Stimulated activated CD4-positive, alpha-beta T cell treated with anti-CD3 and anti-CD28 coated beads, Interleukin-4, amount 100 ng/mL, for 4 hours (primary cell): ENCODE measurements at regions not wholly inside any gene's neighbourhood (a gene's known extent, or its start where the extent isn't known, plus 50 kb on each side); places are given as distances from the start of the nearest gene placed in this dataset.
A peak's percentile ranks its signal among the peaks of the same experiment; 100 is the strongest.

ENCODE experiments used
- DNase-seq, 2 experiments: peaks; one replicate each; pipeline ENCODE4 v3.0.0-alpha.2; 2020

DNA sequence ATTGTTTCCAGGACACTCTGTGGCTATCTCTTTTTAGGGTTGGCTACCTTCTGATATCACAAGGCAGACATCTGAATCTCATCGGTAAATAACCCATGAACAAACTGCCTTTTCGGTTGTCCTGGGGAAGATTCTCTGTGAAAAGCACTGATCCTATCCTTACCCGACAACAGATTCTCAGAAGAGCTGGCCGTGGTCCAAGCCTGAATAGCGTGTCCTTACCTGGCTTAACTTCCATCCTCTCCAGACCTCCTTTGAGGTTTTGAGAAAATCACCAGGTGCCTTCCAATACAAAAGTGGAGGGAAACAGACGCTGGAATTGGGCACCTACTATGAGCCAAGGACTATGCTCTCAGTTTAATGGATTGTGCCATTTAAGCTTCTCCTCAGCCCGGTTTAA, 87.4 kb upstream of the ARHGEF3 start:
- DNase-seq = no peak

DNA sequence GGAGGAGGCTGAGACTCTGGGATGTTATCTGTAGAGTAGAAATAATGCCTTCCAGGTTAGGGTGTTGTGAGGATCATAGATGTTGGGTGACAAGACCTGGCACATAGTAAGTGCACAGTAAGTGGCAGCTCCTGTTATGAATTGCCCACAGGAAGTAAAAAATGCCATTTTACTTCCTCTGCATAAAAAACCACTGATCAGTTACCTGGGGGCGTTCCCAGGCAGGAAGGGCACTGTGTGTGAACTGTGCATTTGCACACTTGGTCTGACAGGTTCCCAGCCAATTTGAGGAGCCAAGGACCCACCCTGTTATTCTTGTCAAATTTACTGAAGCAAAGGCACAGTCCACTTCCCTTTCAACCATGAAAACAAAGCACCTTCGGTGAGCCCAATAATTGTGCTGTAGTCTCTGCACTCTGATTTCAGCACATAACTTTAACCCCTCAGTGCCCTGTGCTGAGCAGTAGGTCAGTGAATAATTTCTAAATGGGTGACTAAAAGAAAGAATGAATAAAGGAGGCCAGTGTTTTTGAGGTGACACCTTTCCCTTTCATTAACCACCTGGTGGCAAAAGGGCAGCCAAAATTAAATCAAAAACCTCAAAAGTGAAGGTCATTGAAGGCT, 85.8 kb upstream of the ARHGEF3 start:
- no peak for DNase-seq

DNA sequence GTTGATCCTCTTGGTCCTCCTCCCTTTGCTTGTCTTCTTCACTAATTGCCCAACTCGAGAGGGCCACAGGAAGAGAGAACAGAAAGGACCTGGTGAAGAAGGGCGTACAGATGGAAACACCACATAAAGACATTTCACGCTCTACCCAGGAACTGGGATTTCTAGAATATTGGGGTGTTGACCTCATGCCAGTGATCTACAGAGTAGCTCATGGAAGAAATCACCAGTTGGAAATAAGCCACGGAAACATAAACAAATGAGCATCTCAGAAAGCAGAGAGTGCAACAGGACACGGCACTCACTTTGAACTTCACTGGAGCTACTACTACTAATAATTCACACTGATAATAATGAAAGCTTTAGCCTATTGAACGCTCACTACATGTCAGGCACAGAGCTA, 84.6 kb upstream of the ARHGEF3 start:
- no peak for DNase-seq

DNA sequence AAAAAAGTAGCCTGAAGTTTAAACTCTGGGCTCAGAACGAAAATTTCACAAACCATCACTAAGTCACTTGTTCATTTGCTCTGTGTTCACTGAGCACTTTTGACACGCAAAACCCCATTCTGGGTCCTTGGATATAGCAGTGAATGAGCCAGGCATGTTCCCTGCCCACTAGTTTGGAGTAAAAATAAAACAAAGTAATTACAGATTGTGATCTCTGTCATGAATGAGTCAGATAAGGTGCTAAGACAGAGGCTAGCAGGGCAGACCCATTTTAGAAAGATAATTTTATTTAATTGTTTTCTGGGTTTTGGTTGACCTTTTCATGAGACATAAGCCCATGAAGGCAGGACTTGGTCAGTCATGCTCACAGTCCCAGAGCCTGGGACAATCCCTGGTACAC, 84.1 kb upstream of the ARHGEF3 start:
- DNase-seq = no peak

DNA sequence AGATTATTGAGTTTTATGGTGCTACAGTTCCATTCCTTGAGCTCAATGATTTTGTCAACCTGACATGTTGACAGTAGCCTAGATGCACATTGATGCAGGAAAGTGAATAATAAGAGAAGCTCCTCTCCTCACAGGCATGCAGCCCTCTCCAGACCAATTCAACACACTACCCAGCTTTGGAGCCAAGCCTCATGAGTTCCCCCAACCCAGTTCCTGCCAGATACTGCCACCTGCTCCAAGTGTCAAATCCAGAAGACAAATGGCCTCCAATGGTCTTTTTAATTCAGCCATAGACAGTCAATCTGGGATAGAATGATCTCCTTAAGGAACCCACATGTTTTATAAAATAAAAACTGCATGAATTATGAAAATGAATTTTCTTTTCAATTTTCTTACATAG, 83.7 kb upstream of the ARHGEF3 start:
- DNase-seq = no peak

DNA sequence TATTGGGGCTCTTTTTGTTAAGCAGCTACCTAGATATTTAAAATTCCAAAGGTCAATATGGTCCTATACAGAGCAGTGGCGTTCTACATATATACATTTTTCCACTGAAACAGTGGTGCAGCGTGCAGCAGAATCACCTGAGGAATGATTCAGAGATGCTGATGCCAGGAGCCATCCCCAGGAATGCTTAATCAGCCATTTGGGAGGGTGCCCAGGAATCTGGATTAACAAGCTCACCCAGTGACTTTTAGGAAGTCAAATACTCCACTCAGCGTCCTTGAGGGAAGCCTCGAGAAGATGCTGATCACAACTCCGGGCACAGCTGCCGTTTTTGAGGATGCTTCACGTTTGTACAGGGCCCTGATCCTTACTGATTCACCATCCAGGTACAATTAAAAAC, 82.6 kb upstream of the ARHGEF3 start:
- no peak for DNase-seq

DNA sequence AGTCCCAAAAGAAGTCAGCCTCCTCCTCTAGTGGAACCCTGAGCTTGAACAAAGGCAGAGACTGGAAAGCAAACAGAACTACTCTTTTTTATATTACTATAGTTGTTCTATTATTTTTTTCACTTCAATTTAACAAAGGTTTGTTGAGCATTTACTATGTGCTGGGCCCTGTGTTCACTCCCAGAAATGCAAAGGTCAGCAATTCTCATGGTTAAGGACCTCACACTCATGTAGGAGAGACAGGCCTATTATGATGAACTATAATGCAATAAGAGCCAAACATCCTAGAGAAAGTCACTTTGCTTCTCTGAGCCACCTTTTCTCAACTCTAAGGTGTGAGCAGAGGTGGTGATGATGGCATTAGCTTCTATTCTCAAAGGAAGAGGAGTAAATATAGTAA, 82.1 kb upstream of the ARHGEF3 start:
- DNase-seq = no peak

DNA sequence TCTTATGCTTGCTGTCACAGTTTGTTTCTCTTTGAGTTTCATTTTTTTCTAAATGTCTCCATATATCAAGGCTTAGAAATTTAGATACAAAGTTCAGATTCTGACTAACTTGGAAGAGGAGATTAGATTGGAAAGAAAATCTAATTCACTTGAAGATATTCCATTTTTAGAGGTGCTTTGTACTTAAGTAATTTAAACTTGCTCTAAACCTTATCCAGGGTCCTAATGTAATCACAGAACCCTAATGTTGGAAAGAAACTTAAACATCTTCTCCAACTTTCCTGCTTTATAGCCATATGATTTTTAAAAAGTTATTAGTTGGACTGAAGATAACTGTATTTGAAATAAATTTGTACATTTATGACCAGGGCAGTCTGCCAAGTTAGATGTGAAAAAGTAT, 81.1 kb upstream of the ARHGEF3 start:
- DNase-seq = no peak

DNA sequence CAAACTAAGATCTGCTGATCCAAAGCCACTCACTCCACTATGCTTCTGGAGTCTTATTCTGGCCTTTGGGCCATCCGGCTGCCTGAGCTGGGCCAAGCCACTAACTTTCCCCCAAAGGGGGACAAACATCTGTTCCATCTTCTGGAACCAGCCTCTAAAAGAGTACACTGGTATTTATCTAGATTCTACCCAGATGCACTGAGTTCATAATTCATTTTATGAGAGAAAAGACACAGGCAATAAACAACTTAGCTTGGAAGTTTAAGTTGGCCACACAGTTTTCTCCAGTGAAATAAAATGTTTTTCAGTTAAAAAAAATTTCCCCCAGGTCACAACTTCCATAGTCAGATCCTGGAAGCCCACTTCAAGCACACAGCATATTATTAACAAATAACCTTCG, 80.1 kb upstream of the ARHGEF3 start:
- no peak for DNase-seq

DNA sequence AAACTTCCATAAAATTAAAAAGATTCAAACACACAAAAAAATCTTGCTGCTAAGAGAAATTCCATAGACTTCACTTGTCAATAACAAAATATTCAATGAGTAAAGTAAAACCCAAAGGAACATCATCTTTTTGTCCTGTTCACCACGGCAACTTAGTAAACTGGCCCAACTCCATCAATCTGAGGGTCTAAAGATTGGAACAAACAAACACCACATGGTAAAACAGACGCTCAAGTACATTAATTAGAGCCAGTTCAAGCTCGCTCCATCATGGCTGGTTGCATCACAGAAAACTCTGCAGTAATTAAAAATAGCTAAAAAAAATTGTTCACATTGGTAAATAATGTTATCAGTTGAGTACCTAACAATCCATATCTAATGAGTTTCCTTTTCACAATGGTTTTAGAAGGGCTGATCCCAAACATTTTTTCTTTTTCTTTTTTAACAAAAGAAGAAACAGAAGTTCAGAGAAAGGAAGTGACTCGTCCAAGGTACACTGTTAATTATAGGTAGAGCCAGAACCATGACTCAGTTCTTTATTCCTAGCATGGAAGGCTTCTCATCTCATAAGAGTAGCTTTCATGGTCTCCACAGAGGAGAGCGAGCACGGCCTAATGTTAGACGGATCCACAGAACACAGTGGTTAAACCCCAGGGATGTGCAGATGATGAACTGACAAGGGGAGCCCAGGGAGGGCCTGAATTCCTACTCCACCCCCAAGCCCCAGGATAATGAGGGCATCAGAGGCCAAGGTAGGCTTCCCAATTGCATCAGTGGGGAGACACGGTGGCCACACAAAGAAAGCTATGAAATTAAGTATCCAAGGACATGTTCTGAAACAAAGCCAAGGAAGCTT, 79.2 kb upstream of the ARHGEF3 start:
- no peak for DNase-seq

DNA sequence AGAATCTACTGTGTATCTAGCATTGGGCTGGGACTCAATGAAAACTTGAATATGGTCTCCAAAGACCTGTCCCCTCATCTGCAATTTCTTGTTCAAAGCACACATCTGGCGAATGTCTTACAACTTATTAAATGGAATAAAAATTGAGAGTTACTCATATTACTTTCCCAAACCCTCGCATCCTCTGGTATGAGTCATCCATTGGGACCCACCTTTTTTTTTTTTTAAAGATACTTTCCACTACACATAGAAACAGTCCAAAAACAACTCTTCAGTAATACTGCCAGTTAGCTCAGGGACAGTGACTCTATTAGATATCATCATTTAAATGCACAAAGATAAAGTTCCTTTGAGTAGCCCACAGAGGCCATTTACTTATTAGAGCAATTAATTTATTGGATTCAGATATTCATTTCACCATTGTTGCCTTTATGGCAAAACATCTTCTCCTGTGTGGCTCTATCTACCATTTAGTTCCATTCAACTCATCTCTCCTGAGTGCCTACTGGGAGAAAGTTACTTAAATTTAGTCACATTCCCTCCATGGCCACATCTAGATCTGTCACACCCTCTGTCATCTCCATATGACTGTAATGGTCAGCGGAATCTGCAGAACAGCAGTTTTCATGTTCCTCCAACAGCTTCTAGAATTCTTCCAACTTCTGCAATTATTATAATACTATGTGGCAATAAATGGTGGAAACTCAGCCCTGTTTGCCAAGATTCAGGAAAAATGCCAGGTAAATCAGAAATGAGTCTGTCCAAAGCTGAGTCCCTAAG, 77.9 kb upstream of the ARHGEF3 start:
- DNase-seq = no peak

DNA sequence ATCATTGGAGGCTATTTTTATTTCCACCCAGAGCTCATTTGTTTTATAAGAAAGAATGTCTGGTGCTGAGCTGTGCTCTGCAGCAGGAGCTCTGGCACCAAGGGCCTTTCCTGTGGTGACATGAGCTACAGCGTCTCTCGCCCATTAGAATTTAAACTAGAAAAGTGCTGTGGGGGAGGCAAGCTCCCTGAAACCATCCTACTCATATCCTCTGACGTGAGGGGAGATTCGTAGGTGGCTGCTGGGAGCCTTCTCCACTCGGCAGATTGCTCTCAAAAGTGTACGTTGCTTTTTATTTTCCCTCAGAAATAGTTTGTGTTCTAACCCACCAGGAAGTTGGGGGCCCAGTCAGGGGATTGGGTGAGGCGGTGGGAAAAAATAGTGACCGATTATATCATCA, 76.3 kb upstream of the ARHGEF3 start:
- peak; percentile 35 to 73 for DNase-seq

DNA sequence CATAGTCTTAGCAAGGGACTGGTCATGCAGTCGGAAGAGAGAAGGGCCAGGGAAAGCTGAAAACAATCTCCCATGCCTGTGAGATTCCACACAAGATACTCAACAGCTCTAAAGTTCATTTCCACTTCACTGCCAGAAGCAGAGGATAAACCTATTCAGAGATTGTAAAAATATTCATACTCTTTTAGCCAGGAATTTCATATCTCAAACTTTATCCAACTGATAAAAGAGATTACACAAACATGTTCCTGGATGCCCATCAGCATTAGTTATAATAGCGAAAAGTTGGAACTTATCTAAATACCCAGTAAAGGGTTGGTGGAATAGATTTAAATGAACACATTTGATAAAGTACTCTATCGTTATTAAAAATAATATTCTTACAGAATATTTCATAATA, 75.2 kb upstream of the ARHGEF3 start:
- no peak for DNase-seq

DNA sequence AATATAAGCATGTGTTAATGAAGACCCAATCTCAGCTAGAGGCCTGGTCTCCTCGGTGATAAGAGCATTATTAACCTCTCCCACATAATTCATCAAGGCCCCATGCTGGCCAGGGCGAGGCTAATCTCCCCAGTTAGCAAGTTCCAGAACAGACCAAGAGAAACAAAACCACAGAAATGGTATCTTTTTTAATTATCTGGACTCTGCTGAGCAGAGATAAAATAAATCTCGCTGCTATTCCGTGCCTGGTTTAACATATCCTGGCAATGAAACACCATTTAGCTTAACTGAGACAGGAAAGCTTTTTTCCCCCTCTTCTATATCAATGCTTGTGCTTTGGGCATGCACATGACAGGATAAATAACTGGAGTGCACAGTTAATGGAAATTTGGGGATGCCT, 72.5 kb upstream of the ARHGEF3 start:
- DNase-seq = no peak

DNA sequence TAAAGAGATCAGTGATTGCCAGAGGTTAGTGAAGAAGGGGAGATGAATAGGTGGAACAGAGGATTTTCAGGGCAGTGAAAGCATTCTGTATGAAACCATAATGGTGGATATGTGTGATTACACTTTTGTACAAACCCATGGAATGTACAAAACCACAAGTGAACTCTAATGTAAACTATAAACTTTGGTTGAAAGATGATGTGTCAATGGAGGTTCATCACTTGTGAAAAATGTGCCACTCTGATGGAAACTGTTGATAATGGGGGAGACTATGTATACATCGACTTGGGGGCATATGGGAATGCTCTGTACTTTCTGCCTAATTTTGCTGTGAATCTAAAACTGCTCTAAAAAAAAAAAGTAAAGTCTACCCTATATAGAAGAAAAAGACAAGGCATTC, 68.7 kb upstream of the ARHGEF3 start:
- DNase-seq = no peak

DNA sequence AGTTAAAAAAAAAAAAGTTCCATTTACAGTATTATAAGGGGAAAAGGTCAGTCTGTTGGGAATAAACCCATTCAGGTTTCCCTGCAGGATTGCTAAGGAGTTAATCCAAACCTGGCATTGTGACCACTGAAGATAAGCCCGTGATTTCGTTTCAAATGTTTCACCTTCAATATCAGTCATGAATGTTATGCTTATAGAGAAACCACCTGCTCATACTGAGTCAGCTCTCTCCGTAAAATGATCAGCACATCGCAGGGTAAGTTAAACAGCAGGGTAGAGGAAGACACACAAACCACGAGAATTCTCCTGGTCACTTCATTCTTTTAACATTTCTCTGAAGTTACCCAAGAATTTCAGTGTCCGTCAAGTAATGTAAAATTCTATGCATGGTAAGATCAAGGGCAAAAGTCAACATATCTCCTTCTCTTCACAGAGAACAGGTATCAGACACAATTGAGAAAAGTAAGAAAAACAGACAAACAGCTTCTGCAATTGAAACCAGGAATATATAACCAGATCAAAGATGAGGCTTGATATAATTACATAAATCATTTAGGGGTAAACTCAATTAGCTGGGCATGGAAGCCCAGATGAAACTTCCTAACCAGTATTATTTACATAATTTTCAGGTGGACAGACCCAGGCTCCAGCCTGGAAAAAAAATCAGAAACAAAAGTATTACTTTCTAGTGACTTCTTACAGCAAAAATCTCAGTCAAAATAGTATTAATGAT, 67.6 kb upstream of the ARHGEF3 start:
- no peak for DNase-seq

DNA sequence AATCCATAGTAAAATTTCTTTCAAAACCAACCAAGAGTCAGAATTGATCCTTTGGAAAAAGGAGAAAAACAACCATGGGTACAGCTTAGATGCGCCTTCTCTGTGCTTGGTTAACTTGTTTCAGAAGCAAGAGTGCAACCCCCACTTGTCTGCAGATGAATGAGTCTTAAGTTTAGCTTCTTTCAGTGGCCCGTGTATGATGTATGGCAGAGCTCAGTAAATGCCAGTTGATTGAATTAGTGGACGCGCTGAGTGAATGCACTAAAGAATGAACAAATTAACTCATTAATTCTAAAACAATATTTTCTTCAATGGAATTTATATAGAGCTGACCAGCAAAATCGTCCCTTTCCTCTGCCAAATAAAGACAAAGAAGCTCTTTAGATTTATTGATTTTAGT, 67.0 kb upstream of the ARHGEF3 start:
- no peak for DNase-seq

DNA sequence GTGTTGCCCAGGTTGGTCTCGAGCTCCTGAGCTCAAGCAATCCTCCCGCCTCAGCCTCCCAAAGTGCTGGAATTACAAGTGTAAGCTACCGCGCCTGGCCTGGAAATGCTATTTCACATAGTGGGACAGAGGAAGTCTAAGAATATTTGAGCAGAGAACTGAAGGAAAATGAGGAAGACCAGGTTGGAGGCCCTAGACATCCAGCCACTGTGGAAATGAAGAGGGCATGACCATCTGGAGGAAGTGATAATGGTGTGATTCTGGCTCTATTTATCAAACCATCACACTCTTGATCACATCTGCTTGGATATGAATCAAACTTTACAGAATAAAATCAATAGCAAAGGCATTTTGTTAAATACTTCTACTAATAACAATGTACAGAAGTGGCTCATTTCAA, 65.9 kb upstream of the ARHGEF3 start:
- DNase-seq = no peak

DNA sequence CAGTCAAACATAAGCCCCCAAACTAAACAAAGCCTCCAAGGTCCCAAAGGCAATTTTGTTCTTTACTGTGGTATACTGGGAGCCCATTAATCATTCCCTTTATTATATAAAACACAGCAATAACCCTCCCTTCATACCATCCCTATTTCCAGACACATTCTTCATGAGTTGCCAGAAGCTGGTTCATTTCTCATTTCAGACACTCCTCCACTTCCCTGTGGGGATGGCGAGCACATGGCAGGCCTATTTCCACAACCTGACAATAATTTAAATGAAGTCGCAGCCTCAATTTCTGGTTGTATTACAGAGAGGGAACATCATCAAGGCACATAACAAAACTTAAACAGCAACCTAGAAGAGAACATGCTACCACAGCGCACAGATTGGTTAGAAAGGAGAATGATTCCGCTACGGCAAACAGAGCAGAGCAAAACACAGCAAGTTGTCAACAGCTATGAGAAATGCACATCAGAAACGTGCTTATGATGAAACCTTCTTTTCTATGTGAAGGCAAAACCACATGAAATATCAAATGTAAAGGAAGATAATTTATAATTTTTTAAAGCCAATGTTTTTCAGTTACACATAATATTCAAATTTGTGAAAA, 63.3 kb upstream of the ARHGEF3 start:
- DNase-seq = no peak

DNA sequence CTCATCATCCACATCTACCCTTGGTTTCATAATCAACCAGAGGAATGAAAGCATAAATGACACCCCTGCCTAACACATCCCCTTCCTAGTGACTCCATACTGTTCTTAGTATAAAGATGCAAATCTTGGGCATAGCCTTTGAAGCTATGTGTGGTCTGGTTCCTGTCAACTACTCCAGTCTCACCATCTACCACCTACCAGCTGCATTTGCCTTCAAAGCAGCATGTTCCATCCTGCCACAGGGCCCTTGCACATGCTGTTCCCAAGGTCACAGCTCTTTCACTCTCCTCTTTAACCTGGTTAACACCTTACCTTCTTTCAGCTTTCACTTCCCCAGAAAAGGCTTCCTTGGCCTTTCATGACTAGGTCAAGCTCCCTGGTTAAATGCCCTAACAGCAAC, 62.3 kb upstream of the ARHGEF3 start:
- DNase-seq = peak in 1 of 2 experiments; percentile 25

DNA sequence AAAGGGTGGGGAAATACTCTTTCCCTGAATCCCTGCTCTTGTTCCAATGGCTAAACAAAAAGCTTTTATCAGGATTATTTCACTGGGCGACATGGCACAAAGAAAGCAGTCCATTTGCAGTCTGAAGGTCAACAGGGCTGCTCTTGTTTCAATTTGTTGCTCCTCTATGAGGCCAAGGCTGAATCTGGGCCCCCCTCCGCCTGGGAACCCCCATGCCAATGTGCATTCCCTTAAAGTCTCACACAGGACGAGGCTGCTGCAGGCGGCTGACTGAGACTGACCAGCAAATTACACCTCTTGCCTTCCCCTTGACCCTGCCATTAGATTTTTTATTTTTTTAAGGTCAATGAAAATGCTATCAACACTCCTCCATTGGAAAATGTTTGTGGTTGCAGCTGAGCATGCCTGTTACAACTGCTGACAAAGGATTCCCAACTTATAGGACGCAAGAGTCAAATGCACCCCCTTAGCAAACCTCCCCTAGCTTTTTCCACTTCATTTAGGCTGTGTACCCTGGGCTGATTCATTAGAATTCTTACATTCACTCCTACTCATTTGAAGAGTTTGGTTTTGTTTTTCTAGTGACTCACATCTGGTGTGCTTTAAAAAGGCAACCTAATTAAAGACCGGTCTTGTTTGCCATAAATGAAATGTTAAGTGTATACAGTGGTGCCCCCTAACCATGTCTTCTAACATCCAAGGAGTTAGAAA, 60.8 kb upstream of the ARHGEF3 start:
- DNase-seq = peak in 1 of 2 experiments; percentile 48

DNA sequence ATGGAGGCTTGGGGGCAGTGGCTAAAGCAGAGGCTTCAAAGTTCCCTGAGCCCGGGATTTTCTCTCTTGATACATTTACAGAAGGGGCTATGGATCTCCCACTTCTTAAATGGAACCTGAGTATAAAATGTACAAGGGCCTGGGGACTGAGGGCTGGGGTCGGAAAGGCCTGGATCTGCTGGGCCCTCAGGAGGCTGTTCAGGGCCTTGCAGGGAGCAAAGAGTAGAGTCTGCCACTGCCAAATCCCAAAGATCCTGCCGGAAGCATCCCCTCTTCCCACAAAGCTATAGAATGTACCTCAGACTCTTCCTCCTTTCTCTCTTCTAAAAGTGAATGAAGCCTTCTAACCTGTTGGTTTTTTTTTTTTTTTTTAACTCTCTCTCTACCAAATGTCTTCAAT, 59.8 kb upstream of the ARHGEF3 start:
- DNase-seq = no peak
